Smooth muscle cell (in vitro differentiated cells): ENCODE measurements at regions not wholly inside any gene's neighbourhood (a gene's known extent, or its start where the extent isn't known, plus 50 kb on each side); places are given as distances from the start of the nearest gene placed in this dataset.

Source experiments
- DNase-seq: peaks from one replicate; lab custom pipeline; 2025; ENCODE audit not compliant: unreplicated experiment; lab: John Stamatoyannopoulos, UW
- H2AFZ ChIP-seq: fragments of 200-600 bp; sonication (generic); 2 replicates; pipeline ENCODE4 v1.6.0; 2016; ENCODE audit warnings: antibody characterized with exemption, low read depth, mild to moderate bottlenecking
- H3F3A ChIP-seq: fragments of 200-600 bp; sonication (generic); 2 replicates; pipeline ENCODE4 v1.6.0; 2017; ENCODE audit warnings: antibody characterized with exemption, low read depth
- H3K27ac ChIP-seq: fragments of 200-600 bp; sonication (generic); 2 replicates; pipeline ENCODE4 v1.5.1; 2016; ENCODE audit warnings: low read depth, mild to moderate bottlenecking
- H3K27me3 ChIP-seq: fragments of 200-600 bp; sonication (generic); 2 replicates; pipeline ENCODE4 v1.6.1; 2016; ENCODE audit warnings: low read depth, mild to moderate bottlenecking
- H3K36me3 ChIP-seq: fragments of 200-600 bp; sonication (generic); 2 replicates; pipeline ENCODE4 v1.5.1; 2016; ENCODE audit warnings: low read depth
- H3K4me1 ChIP-seq: fragments of 200-600 bp; sonication (generic); 2 replicates; pipeline ENCODE4 v1.5.1; 2016; ENCODE audit warnings: low read depth
- H3K4me2 ChIP-seq: fragments of 200-600 bp; sonication (generic); 2 replicates; pipeline ENCODE4 v1.6.0; 2016; ENCODE audit warnings: mild to moderate bottlenecking
- H3K4me3 ChIP-seq: fragments of 200-600 bp; sonication (generic); 2 replicates; pipeline ENCODE4 v1.5.1; 2016; ENCODE audit warnings: mild to moderate bottlenecking
- H3K79me2 ChIP-seq: fragments of 200-600 bp; sonication (generic); 2 replicates; pipeline ENCODE4 v1.6.0; 2016; ENCODE audit warnings: low read depth, mild to moderate bottlenecking
- H3K9ac ChIP-seq: fragments of 200-600 bp; sonication (generic); 2 replicates; pipeline ENCODE4 v1.6.0; 2016; ENCODE audit warnings: low read depth
- H3K9me3 ChIP-seq: fragments of 200-600 bp; sonication (generic); replicated peaks from 2 replicates; pipeline ENCODE4 v1.5.1; 2016; ENCODE audit warnings: low read depth
- H4K20me1 ChIP-seq: fragments of 200-600 bp; sonication (generic); 2 replicates; pipeline ENCODE4 v1.6.0; 2016; ENCODE audit warnings: low read depth
- WGBS: methylation state at CpG from one replicate; pipeline ENCODE4 v1.1.7; 2016; ENCODE audit warnings: low lambda C conversion rate; 5-methylcytosine and 5-hydroxymethylcytosine counted together
- TF ChIP-seq, protein P1 (sequence below): fragments of 200-600 bp; sonication (generic); IDR thresholded peaks from 2 replicates; pipeline ENCODE4 v1.5.1; 2017; ENCODE audit warnings: borderline replicate concordance, mild to moderate bottlenecking, antibody characterized with exemption; ENCODE audit not compliant: insufficient read depth, poor library complexity, severe bottlenecking

DNA sequence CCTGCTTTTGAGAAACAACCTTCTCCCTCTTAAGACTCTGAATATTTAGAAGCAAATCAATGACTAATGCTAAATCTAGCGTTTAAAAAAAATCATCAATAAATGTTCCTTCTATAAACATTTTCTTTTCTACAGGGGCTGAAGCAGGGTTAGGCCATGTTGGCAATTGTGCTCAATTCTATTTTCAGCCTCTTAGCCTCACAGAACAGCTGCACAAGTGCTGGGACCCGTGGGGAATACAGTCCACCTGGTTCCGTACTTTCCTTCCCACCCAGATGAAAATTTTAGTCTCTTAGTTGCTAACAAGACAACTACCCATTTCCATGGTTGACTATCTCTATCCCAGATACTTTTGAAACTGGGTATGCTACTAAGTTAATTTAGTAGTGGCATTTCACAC, 138.6 kb downstream of the RPS12 start:
- H3K4me3 ChIP-seq, result no peak overlapping the region
- H3K36me3 ChIP-seq, result no peaks in the 10 kb centered on the region
- no peaks in the 10 kb centered on the region for H4K20me1 ChIP-seq
- no peak overlapping the region for H3K9ac ChIP-seq
- no peaks in the 10 kb centered on the region for H3K79me2 ChIP-seq
- no peak for DNase-seq
- no peaks in the 10 kb centered on the region for H3K9me3 ChIP-seq
- H3K27me3 ChIP-seq, result peaks cover 48% of the 10 kb centered on the region
- no peaks in the 10 kb centered on the region for H3F3A ChIP-seq
- 92% methylated on average over 3 of the region's 3 CpGs for WGBS
- no peak overlapping the region for H3K27ac ChIP-seq
- no peak overlapping the region for H3K4me2 ChIP-seq
- H3K4me1 ChIP-seq, result no peaks in the 10 kb centered on the region
- TF ChIP-seq, protein P1, sequence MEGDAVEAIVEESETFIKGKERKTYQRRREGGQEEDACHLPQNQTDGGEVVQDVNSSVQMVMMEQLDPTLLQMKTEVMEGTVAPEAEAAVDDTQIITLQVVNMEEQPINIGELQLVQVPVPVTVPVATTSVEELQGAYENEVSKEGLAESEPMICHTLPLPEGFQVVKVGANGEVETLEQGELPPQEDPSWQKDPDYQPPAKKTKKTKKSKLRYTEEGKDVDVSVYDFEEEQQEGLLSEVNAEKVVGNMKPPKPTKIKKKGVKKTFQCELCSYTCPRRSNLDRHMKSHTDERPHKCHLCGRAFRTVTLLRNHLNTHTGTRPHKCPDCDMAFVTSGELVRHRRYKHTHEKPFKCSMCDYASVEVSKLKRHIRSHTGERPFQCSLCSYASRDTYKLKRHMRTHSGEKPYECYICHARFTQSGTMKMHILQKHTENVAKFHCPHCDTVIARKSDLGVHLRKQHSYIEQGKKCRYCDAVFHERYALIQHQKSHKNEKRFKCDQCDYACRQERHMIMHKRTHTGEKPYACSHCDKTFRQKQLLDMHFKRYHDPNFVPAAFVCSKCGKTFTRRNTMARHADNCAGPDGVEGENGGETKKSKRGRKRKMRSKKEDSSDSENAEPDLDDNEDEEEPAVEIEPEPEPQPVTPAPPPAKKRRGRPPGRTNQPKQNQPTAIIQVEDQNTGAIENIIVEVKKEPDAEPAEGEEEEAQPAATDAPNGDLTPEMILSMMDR, result no peak
- H2AFZ ChIP-seq, result no peak overlapping the region

DNA sequence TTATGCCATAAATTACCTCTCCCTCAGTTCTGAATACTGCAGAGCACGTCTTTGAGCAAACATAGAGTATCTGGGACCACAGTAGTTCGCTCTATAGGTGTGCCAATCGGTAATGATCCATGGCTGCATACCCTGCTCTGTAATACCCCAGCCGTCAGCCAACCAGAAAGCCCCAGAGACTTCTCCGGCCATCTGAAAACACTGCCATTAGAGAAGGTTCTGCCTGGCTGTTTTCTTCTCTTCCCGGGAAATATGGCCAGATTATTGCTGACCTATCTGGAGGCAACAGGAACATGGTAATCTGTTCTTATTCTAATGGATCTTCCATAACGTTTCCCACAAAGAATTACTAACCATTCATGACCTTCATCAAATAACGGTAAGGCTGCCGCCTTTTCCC, 139.9 kb downstream of the RPS12 start:
- Histone ChIP-seq H3K79me2 (no peaks in the 10 kb centered on the region), H3K27ac (no peak overlapping the region), H3K4me2 (no peak overlapping the region), H4K20me1 (no peaks in the 10 kb centered on the region), H3F3A (no peaks in the 10 kb centered on the region), H2AFZ (no peak overlapping the region), H3K36me3 (no peaks in the 10 kb centered on the region), H3K4me1 (no peaks in the 10 kb centered on the region), H3K4me3 (no peak overlapping the region), H3K9ac (no peak overlapping the region), H3K9me3 (no peaks in the 10 kb centered on the region), H3K27me3 (peaks cover 60% of the 10 kb centered on the region)
- TF ChIP-seq, protein P1, result no peak
- WGBS, result 89% methylated on average over 9 of the region's 9 CpGs
- no peak for DNase-seq

DNA sequence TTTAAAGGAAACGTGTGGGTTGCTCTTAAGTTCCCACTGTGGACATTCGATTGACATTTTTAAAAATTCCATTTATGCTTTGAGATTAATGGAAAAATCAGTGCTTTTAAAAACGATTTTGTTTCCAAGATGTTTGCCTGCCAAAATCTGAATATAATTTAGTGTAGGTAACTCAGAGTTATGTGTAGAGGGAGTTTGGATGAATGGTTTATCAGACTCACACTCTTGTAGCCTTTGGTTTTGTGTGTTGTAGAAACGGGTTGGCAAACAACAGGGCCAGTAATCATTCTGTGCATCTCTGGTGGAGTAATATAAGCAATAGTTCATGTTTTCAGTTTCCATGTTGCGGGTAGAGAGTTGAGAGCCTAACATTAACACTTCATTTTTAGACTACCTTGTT, 140.6 kb downstream of the RPS12 start:
- whole genome bisulfite sequencing, result 85% methylated on average over 5 of the region's 5 CpGs
- no peaks in the 10 kb centered on the region for H4K20me1 ChIP-seq
- H3K79me2 ChIP-seq, result no peaks in the 10 kb centered on the region
- peaks cover 67% of the 10 kb centered on the region for H3K27me3 ChIP-seq
- TF ChIP-seq, protein P1, result no peak
- no peak overlapping the region for H2AFZ ChIP-seq
- H3K4me3 ChIP-seq, result no peak overlapping the region
- DNase-seq, result no peak
- H3K4me2 ChIP-seq, result no peak overlapping the region
- no peaks in the 10 kb centered on the region for H3K4me1 ChIP-seq
- H3K9me3 ChIP-seq, result no peaks in the 10 kb centered on the region
- H3F3A ChIP-seq, result no peaks in the 10 kb centered on the region
- no peaks in the 10 kb centered on the region for H3K36me3 ChIP-seq
- H3K9ac ChIP-seq, result no peak overlapping the region
- H3K27ac ChIP-seq, result no peak overlapping the region

DNA sequence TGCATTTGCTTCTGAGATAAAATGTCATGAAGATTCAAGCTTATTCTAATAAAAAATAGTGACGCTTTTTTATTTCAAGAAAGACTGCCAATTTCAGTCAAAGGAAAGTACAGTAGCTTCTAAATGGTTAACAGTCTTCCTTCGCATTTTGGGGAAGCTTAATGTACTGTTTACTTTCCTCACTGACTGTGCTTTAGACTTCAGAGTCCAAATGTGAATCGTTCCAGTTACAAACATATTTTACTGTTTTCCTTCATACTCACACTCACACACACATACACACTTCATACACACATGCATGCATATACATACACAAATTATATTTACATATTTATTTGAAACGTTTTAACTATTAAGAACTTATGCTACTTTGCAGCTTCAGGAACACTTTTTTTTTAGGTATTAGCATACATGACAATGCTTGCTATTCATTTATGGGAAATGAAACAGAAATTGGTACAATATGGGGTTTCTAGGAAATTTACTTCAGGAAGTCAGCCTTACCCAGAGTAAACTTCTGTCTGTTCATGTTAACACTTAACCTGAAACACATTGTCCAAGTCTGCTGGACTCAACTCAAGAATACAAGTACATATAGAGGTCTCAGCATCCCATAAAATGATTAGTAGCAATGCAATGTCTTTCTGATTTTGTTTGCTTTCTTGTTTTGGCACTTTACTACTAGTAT, 145.4 kb downstream of the RPS12 start:
- Histone ChIP-seq H3K4me2 (no peak overlapping the region), H3K9ac (no peak overlapping the region), H3K27me3 (peaks cover 31% of the 10 kb centered on the region), H3K79me2 (no peaks in the 10 kb centered on the region), H3K4me1 (no peaks in the 10 kb centered on the region), H3K9me3 (no peaks in the 10 kb centered on the region), H3F3A (no peaks in the 10 kb centered on the region), H3K4me3 (no peak overlapping the region), H3K36me3 (no peaks in the 10 kb centered on the region), H2AFZ (no peak overlapping the region), H4K20me1 (no peaks in the 10 kb centered on the region), H3K27ac (no peak overlapping the region)
- no peak for DNase-seq
- TF ChIP-seq, protein P1, result no peak
- WGBS, result 79% methylated on average over 4 of the region's 4 CpGs
